CD4-positive, alpha-beta T cell treated with Interleukin-4 for 4 hours (primary cell): ENCODE measurements at regions not wholly inside any gene's neighbourhood (a gene's known extent, or its start where the extent isn't known, plus 50 kb on each side); places are given as distances from the start of the nearest gene placed in this dataset.

Source experiments
- DNase-seq: peaks from one replicate; pipeline ENCODE4 v3.0.0-alpha.2; 2020

- DNase-seq = no peak
Measured at GRCh38 chr1:198865319-198865718, 226.5 kb downstream of the PTPRC start.

- DNase-seq = no peak
Measured at GRCh38 chr1:198867182-198867581, 228.3 kb downstream of the PTPRC start.

- no peak for DNase-seq
Measured at GRCh38 chr1:198873696-198874230, 234.9 kb downstream of the PTPRC start.

- DNase-seq = no peak
Measured at GRCh38 chr1:198876371-198876871, 237.6 kb downstream of the PTPRC start.

- DNase-seq = no peak
Measured at GRCh38 chr1:198878566-198878965, 239.7 kb downstream of the PTPRC start.

GRCh38 chr1:198879711-198880306, 241.0 kb downstream of the PTPRC start:
- no peak for DNase-seq

GRCh38 chr1:198880397-198880796, 241.6 kb downstream of the PTPRC start:
- DNase-seq = no peak

GRCh38 chr1:198880818-198881597, 242.2 kb downstream of the PTPRC start:
- peak; percentile 19 for DNase-seq

GRCh38 chr1:198883184-198883583, 244.3 kb downstream of the PTPRC start:
- DNase-seq = no peak

- no peak for DNase-seq
Measured at GRCh38 chr1:198887866-198888265, 249.0 kb downstream of the PTPRC start.

GRCh38 chr1:198888379-198888943, 249.6 kb downstream of the PTPRC start:
- no peak for DNase-seq

- no peak for DNase-seq
Measured at GRCh38 chr1:198889101-198889500, 250.3 kb downstream of the PTPRC start.

GRCh38 chr1:198889749-198890148, 250.9 kb downstream of the PTPRC start:
- no peak for DNase-seq

- DNase-seq = no peak
Measured at GRCh38 chr1:198890214-198890930, 251.5 kb downstream of the PTPRC start.

GRCh38 chr1:198892065-198892464, 253.2 kb downstream of the PTPRC start:
- DNase-seq = no peak

- DNase-seq = no peak
Measured at GRCh38 chr1:198893141-198893540, 254.3 kb downstream of the PTPRC start.

GRCh38 chr1:198893763-198894444, 255.1 kb downstream of the PTPRC start:
- DNase-seq = no peak

- DNase-seq = no peak
Measured at GRCh38 chr1:198901266-198901665, 262.4 kb downstream of the PTPRC start.

GRCh38 chr1:198902655-198903054, 263.8 kb downstream of the PTPRC start:
- no peak for DNase-seq

- DNase-seq = no peak
Measured at GRCh38 chr1:198903203-198903602, 264.4 kb downstream of the PTPRC start.

GRCh38 chr1:198903621-198904020, 264.8 kb downstream of the PTPRC start:
- DNase-seq = no peak

GRCh38 chr1:198904321-198904720, 265.5 kb downstream of the PTPRC start:
- no peak for DNase-seq
